GM18868 (cell line): ENCODE measurements at regions not wholly inside any gene's neighbourhood (a gene's known extent, or its start where the extent isn't known, plus 50 kb on each side); places are given as distances from the start of the nearest gene placed in this dataset.
"Not testable (repeated sequence)": the region's sequence is repeated elsewhere in the genome, so short reads cannot be mapped to it uniquely, and the experiment has no call there.

Experiments
- ATAC-seq: cut with Tn5 transposase; IDR thresholded peaks from one replicate; pipeline ENCODE4 v1.9.1; 2021; ENCODE audit warnings: mild to moderate bottlenecking, moderate library complexity; ENCODE audit not compliant: unreplicated experiment

DNA sequence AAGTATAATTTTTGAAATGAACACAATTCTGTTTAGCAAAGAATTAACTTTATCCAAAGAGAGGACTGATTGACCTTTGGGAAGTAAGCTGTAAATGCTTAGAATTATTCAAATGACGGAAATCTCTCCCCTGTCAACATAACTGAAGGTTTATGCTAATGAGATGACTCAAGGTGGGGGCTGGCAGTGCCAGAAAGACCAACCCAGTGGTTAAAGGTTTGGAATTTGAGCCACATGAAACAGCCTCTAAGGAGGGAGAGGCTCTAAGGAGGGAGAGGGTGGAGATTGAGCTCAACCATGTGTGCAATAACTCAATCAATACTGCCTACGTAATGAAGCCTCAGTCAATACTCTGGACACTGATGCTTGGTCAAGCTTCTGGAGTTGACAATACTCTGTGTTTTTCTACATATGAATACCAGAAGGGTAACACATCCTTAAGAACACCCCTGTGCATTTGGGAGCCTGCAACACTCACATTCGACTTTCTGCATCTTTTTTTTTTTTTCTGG, 123.4 kb upstream of the TENT5A start:
- no peak for ATAC-seq

DNA sequence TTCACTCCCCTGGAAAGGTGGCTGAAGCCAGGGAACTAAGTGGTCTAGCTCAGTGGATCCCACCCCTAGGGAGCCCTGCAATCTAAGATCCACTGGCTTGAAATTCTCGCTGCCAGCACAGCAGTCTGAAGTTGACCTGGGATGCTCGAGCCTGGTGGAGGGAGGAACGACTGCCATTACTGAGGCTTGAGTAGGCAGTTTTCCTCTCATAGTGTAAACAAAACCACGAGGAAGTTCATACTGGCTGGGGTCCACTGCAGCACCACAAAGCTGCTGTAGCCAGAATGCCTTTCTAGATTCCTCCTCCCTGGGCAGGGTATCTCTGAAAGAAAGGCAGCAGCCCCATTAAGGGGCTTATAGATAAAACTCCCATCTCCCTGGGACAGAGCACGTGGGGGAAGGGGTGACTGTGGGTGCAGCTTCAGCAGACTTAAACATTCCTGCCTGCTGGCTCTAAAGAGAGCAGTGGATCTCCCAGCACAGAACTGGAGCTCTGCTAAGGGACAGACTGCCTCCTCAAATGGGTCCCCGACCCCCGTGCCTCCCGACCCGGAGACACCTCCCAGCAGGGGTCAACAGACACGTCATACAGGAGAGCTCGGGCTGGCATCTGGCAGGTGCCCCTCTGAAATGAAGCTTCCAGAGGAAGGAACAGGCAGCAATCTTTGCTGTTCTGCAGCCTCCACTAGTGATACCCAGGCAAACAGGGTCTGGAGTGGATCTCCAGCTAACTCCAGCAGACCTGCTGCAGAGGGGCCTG, 117.4 kb upstream of the TENT5A start:
- ATAC-seq: not testable (repeated sequence)

DNA sequence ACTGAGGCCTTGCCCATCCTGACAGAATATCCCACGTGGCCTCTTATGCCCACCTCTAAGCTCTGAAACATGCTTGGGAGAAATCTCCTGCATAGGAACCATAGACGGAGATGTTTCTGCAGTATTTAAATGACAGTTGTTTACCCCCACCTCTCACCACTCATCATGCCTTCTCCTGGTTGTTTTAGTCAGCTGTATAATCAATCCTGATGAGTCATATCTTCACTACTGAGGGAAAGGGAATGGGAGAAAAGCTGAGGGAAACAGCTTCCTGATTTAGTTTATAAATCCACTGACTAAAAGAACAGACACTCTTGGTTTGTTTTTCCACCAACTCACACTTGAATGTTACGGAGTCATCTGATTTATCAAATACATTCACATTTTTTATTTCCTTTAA, 113.2 kb upstream of the TENT5A start:
- no peak for ATAC-seq

DNA sequence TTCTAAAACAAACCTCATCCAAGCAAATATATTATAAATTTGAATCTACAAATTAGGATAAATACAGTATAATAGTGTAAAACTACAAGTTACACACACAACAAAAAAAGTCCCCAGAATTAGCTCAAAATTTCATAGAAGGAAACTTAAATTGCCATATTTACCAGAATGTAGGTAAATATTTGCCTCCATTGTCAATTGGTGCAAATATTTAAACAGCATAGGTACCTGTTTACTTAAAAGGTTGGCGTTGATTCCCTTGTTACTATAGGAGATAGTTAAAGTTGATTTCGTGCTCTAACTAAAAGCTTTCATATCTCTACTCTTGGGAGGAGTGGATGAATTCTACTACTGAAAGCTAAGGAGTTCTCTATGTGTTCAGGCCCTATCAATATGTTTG, 111.6 kb upstream of the TENT5A start:
- no peak for ATAC-seq

DNA sequence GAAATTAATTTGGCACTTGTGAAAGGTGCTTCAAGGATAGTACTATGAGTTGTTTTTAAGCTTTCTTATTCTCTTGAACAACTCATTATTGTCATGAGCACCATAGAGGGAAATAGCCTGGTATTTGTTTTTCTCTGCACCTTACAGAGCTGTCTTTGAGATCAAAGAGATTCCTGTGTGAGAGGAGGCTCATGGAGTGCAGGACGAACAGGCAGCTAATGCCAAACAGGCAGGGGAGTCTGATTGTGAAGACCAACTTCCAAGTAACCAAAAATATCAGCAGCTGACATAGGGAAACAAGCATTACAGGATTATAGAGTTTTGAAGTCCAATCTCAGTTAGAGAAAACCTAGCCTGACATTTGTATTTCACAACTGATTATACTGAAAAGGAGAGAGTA, 110.6 kb upstream of the TENT5A start:
- no peak for ATAC-seq

DNA sequence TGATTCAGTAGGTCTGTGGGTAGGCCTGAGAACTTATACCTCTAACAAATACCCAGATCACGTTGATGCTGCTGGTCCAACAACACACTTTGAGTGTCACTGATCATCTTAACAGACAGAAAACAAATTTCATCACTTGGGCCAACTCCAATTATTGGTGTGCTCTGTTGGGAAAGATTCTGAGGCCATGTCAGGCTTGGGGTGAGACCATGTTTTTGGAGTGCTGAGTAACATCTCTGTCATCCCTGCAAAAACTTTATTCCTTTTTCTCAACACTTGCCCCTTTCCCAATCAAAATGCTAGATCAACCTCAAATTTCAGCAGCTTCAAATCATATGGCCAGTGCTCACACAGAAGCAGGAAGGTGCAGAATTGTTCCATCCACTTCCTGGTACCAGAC, 108.8 kb upstream of the TENT5A start:
- ATAC-seq: no peak

DNA sequence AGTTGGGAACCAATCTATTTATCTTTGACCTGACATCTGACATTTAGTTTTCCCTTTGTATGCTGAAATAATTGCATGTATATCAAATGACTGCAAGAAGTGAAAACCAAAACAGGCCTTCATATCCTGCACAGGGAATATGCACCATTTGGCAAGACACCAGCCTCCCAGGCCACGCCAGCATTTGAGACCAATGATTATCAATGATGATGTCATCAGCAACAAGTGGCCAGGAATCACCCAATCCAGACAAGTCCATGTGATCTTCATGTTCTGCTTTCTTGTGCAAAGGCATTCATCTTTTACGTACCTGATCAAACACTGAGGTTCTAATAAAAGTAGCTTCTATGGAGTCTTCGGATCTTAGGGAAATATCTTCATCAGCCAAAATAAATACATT, 107.4 kb upstream of the TENT5A start:
- no peak for ATAC-seq

DNA sequence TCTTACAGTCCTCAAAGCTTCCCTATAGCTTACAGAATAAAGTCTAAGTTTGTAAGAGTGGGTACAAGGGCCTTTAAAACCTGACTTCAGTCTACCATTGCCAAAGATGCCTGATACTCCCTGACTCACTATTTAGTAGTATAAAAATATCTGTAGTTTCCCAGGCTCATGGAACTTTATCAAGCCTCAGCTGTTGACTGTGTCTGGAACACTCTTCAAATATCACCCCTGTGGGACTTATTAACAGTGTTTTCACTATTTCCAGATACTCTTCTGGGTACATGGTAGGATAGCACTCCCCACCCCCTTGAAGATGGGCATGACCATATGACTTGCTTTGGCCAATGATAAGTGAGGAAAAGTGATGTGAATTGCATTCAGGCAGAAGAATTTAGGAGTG, 105.3 kb upstream of the TENT5A start:
- ATAC-seq: no peak

DNA sequence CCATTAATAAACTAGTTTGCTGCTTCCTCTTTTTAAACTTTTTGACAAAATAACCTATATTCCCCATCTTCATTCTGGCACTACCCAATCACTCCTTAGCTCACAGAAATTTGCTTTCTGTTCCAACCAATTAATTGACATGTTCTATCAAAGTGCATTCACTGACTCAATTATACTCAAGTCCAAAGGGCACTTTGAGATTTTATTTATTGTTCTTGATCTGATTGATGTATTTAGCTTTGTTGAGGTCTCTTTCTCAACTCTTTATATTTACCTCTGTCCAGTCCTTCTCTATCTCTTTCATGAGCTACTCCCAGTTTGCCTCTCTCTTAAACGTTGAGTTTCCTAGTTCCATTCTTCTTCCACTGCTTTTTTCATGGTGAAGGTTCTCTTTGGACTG, 104.4 kb upstream of the TENT5A start:
- no peak for ATAC-seq

DNA sequence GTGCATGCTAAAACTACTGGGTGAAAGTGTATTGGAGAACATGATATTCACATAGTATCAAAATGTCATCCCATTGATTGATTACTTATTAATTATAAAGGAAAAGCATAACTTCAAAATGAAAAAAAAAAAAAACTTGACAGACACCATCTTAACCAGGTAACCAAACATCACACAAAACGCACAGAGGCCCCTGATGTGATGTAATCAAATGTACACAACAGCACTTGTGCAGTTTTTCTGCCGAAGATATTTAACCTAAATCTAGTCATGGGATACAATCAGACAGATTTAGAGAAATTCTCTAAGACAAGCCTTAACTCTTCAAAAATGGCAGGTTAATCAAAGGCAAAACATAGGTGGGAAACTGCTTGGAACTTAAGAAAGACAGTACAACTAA, 102.0 kb upstream of the TENT5A start:
- no peak for ATAC-seq

DNA sequence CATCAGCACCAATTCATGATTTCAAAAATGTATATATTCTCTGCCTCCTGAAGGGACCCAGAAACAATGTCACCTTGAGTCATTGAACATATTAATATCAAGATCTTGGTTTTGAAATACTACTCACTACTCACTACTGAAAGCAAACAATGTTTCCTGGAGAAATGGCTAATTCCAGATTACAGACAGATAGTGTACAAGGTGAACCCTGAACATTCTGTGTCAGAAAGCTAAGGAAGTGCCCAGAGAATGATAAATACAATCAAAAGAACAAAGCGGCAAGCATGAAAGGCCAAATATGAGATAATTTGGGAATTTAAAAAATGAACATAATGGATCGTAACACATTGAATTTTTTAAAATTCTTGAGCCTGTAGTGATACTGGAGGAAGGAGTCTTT, 101.5 kb upstream of the TENT5A start:
- ATAC-seq: no peak

DNA sequence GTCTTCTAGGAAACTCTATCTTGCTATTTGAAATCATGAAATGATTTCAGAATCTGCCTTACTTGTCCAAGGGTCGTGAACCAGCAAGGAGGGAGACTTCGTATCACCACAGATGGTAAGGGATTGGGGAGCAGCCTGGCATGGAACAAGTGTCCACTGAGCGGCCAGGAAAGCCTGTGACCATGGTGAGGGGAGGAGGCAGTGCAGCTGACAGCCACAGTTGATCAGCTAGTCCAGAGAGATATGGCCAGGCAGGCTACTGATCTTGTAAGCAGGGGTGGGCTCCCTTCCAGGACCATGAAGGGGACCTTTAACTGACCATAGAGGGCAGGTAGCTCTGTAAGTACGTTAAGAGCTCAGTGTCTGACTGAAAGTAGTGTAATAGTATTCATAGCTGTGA, 96.8 kb upstream of the TENT5A start:
- ATAC-seq: no peak

DNA sequence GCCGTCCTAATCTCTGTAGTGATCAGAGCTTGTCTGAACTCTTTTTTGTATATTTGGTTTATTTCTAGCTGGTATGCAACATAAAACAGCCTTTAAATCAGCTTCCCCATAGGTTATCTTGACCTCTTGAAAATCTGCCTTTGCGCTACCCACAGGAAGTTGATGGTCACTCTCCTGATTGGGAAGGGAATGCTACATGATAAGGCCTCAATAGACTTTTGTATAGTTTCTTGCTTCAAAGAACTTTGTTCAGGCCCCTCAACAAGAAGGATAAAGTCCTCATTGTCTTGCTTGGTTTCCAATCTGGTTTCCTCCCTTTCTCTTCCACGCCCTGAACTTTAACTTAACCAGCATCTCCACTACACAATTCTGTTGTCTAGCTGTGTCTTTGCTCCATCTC, 95.4 kb upstream of the TENT5A start:
- no peak for ATAC-seq

DNA sequence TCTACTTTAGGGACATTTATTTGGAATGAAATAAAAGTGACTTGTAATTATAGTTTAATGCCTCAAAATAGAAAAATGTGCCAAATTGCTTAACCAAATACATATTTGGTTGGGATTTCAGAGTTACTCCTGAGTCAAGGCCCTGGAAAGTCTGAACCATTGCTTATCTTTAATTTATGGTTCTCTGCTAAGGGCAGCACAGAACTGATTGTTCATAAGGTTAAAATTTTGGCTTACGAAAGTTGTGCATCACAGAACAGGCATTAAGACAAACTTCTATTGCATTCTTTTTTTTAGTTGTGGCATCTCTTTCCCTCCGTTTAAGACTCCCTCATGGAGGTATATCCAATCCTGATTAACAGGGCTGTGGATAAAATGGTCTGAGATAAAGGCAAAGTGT, 92.2 kb upstream of the TENT5A start:
- no peak for ATAC-seq

DNA sequence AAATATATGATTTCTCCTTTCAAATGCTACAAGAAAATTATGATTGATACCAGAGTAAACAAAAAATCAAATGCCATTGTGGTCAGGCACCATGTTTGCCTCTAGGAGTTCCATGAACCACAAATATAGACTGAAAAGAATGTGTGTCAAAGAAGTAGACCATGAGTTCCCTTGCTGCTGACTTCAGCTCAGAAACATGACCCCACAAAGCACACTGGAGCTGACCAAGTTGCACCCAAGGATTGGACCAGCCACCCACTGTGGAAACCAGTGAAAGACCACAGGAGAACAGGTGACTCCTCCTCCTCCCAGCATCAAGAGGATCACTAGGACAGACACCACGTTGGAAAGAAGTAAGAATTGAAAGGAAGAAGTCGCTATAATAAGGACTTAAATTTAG, 90.8 kb upstream of the TENT5A start:
- no peak for ATAC-seq

DNA sequence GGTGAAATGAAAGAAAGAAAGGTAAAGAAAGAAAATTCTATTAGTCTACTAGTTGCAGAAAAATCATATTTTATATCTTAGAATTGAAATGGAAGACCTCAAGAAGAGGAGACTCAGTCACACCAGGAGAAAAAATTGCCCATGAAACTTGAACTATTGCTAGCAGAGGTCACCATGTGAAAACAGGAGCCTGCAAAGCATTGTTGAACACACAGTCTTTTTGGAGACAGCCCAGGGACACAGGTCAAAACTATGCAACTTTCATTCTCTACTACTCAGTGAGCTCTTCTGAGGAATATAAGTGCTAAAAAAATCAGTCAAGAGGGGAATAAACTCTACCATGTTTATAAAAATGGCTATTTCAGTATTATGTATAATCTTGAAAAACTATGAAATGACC, 89.8 kb upstream of the TENT5A start:
- ATAC-seq: no peak

DNA sequence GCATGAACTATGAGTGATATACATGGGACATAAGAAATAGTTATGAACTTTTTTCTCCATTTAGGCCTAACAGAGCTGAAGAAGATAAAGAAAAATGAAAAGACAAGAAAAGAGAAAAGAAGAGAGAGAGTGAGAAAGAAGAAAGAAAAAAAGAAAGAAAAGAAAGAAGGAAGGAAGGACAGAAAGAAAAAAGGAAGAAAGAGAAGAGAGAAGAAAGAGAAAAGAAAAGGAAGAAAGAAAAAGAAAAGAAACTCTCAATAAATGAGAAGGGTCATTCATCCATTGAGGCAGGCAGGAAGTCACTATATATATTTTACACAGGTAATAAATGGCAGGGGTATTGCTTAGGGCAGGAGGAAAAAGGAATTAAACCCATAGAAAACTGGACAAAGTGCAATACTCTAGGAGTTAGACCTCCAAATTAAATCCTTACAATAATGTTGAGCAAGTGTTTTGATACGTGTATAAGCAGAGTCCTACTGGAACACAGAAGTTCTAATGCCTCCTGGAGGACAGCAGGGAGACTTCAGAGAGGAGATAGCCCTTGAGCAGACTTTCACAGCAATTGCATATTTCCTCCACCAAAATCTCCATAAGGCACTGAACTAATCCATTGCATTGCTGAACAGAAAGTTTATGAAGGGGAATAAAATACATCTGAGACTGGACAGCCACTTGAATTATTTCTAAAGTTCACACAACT, 86.4 kb upstream of the TENT5A start:
- no peak for ATAC-seq

DNA sequence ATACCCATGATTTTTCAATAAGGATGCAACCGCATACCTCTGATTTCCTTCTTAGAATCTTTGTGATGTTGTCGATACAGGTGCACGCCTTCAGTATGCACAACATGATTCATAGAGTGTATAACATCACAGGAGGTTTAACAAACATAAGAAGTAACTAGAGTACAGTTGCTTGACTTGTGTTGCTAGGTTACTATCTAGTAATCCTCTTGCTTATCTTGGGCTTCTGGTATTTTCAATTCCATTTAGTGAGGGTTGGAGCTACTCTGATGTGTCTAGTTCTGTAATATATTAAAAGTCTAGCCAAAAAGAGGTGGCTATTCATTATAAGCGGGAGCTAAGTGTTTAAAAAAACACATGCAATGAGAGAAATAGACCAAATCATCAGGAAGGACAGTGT, 85.5 kb upstream of the TENT5A start:
- ATAC-seq: no peak

DNA sequence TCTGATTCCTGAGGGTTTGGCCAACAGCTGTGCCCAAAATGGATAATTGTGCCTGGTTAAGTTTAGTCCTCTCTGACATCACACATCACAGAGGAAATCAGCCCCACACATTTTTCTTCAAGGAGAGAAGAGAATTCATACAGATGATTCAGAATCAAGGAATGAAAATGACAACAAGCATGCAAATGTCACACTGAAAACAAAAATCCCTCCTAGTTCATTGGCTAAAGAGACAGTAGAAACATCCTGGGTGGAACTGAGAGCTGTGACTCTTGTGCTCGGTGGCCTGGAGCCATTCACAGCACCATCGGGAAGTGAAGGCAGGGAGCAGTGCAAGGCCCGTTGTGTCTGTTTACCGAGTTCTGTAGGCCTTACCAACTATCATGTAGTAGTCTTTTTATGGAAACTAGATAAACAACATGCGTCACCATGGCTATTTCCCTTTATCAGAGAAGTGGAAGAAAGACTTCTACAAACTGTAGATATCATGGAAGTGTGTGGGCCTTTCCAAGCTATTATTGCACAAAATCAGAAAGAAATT, 81.7 kb upstream of the TENT5A start:
- no peak for ATAC-seq

DNA sequence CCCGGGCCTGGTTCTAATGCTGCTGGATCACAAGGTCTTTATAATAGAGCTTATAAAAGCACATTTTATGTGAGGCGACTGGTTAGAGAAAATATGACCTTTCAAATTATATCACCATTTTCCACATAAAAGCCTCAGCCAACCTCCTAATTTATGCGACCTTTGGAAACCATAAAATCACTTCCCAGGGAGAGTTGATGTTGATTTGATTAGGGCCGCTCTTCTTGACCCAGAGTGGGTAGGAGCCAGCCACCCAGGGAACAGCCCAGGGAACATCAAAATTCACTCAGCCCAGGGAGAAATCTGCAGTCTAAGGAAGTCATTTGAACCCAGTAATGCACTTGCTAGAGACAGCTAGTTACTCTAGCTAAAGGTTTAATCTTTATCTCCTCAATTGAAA, 79.8 kb upstream of the TENT5A start:
- no peak for ATAC-seq

DNA sequence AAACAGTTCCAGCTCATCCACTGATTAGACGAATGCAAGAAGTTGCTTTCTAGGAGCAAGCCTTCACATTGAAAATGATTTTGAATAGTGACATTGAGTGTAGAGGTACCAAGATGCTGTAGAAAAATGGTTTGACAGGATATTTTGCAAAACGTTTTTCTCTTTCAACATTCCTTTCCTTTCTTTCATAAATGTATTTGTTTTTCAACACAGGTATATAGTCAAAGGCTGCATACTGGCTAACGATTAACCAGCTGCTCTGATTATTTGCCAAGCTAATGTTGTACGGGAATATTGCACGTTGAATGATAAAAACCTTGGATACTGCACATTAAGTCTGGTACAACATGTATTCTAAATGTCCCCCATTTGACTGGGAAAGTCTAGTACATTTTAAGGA, 78.8 kb upstream of the TENT5A start:
- no peak for ATAC-seq

DNA sequence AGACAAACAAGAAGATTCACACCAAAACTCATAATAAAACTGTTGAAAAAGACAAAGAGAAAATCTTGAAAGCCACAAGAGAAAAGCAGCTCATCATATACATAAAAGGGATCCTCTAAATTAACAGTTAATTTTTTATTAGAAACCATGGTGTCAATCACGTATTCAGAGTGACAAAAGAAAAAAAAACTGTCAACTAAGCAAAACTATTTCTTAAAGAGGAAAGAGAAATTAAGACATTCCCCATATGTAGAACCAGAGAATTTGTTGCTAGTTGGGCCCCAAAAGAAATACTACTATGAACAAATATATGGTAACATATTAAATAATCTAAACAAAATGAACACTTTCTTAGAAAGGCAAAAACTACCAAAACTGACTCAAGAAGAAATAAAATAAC, 74.3 kb upstream of the TENT5A start:
- no peak for ATAC-seq
